Chondrocyte (in vitro differentiated cells): ENCODE measurements at regions not wholly inside any gene's neighbourhood (a gene's known extent, or its start where the extent isn't known, plus 50 kb on each side); places are given as distances from the start of the nearest gene placed in this dataset.

Experiments
- DNase-seq: peaks from one replicate; pipeline ENCODE4 v3.0.0; 2021; ENCODE audit warnings: mixed read lengths, low spot score
- H3K27ac Mint-ChIP-seq: one replicate; pipeline ENCODE4 v1.8.0; 2021; ENCODE audit warnings: mild to moderate bottlenecking, moderate library complexity, mixed read lengths; ENCODE audit not compliant: unreplicated experiment
- H3K27me3 Mint-ChIP-seq: 2 replicates; pipeline ENCODE4 v1.8.0; 2021; ENCODE audit warnings: low read depth, mixed read lengths
- H3K36me3 Mint-ChIP-seq: 2 replicates; pipeline ENCODE4 v1.8.0; 2021; ENCODE audit warnings: low read depth, mixed read lengths
- H3K4me1 Mint-ChIP-seq: 2 replicates; pipeline ENCODE4 v1.8.0; 2021; ENCODE audit warnings: low read depth, mild to moderate bottlenecking, mixed read lengths
- H3K4me3 Mint-ChIP-seq: one replicate; pipeline ENCODE4 v1.8.0; 2021; ENCODE audit warnings: mild to moderate bottlenecking, moderate library complexity, mixed read lengths; ENCODE audit not compliant: unreplicated experiment
- H3K9me3 Mint-ChIP-seq: 2 replicates; pipeline ENCODE4 v1.8.0; 2021; ENCODE audit warnings: low read depth, mixed read lengths
- CTCF ChIP-seq: fragments of 200-600 bp; sonication (generic); IDR thresholded peaks from 2 replicates; pipeline ENCODE4 v1.5.0; 2021; ENCODE audit warnings: antibody characterized with exemption, mild to moderate bottlenecking, moderate library complexity

DNA sequence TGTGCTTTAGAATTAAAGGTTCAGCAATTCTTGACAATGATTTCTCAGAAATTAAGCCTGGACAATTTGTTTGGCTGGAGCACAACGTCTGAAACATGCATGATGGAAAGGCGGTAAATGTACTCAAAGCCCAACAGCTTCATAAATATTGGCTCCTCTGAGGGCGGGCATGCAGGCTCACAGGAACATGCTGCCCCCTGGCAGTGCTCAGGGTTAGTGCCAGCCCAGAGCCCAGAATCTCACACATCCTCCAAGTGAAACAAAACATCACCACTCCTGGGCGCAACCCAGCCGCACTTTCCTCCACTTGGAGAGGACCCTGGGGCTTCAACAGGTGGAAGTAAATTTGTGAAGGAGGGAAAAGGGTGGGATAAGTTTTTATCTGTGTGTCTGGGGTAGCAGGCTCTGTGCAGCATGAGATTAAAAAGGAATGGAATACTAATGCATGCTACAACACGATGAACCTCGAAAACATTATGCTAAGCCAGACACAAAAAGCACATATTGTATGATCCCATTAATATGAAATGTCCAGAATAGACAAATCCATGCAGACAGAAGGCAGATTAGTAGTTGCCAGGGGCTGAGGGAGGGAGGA lies 54.1 kb upstream of the PTPRT start:
- no peak for TF ChIP-seq CTCF
- Mint-ChIP-seq H3K4me3 (no peak overlapping the region), H3K27me3 (no peaks in the 10 kb centered on the region), H3K27ac (no peak overlapping the region), H3K36me3 (no peaks in the 10 kb centered on the region), H3K9me3 (peaks cover 6% of the 10 kb centered on the region), H3K4me1 (no peaks in the 10 kb centered on the region)
- DNase-seq: no peak

- TF ChIP-seq CTCF: no peak
- H3K4me1 Mint-ChIP-seq: no peaks in the 10 kb centered on the region
- peaks cover 3% of the 10 kb centered on the region for H3K27me3 Mint-ChIP-seq
- H3K9me3 Mint-ChIP-seq: peaks cover 6% of the 10 kb centered on the region
- no peak overlapping the region for H3K27ac Mint-ChIP-seq
- H3K36me3 Mint-ChIP-seq: no peaks in the 10 kb centered on the region
- no peak for DNase-seq
- H3K4me3 Mint-ChIP-seq: no peak overlapping the region
Measured at GRCh38 chr20:43241057-43241702, 51.5 kb upstream of the PTPRT start.
